Kidney (tissue), 13 donors: ENCODE measurements at regions not wholly inside any gene's neighbourhood (a gene's known extent, or its start where the extent isn't known, plus 50 kb on each side); places are given as distances from the start of the nearest gene placed in this dataset.

Experiments
- DNase-seq, 5 donors: peaks; one replicate each; pipeline ENCODE4 v3.0.0-alpha.2; 2013 to 2020
- FAIRE-seq: peaks from 2 replicates; lab custom pipeline; 2012; peaks lifted over from hg19 to GRCh38; lab: Jason Lieb, UNC
- H3K27ac ChIP-seq, 2 donors: one replicate each; pipeline ENCODE4 v1.7.0; 2013; ENCODE audit warnings: low read depth in 2 of 2, low read length in 2 of 2, inconsistent platforms in 1 of 2
- H3K27me3 ChIP-seq: one replicate; pipeline ENCODE4 v1.7.1; 2013; ENCODE audit warnings: low read length, inconsistent platforms; ENCODE audit not compliant: control insufficient read depth, insufficient read depth
- H3K36me3 ChIP-seq, 3 donors: one replicate each; pipeline versions ENCODE4 v1.7.0 to v1.7.1; 2013; ENCODE audit warnings: low read length in 3 of 3, control low read depth in 1 of 3, inconsistent platforms in 1 of 3; ENCODE audit not compliant: insufficient read depth in 3 of 3, control insufficient read depth in 2 of 3
- H3K4me1 ChIP-seq, 3 donors: one replicate each; pipeline versions ENCODE4 v1.7.0 to v1.7.1; 2013; ENCODE audit warnings: low read length in 3 of 3, inconsistent platforms in 1 of 3, low read depth in 1 of 3; ENCODE audit not compliant: control insufficient read depth in 2 of 3, insufficient read depth in 2 of 3
- H3K4me3 ChIP-seq, 3 donors: one replicate each; pipeline versions ENCODE4 v1.7.0 to v1.8.1; 2013; ENCODE audit warnings: low read length in 3 of 3, control low read depth in 1 of 3, inconsistent platforms in 1 of 3
- H3K9ac ChIP-seq, 3 donors: one replicate each; pipeline versions ENCODE4 v1.7.0 to v1.7.1; 2013; ENCODE audit warnings: low read length in 3 of 3, control low read depth in 1 of 3, inconsistent platforms in 1 of 3
- H3K9me3 ChIP-seq, 3 donors: one replicate each; pipeline versions ENCODE4 v1.7.0 to v1.7.1; 2013; ENCODE audit warnings: low read length in 3 of 3, control low read depth in 1 of 3, inconsistent platforms in 1 of 3; ENCODE audit not compliant: control insufficient read depth in 2 of 3, insufficient read depth in 1 of 3
- CTCF ChIP-seq: IDR thresholded peaks from 3 replicates; pipeline ENCODE4 v1.5.1; 2012; ENCODE audit warnings: mild to moderate bottlenecking, moderate library complexity, borderline replicate concordance; ENCODE audit not compliant: insufficient read depth; ENCODE audit errors: extremely low read depth
- intact Hi-C: fragments of 100-400 bp; cut with DNase I; formaldehyde crosslinking; loops from one replicate; pipeline ENCODE4 v1.11.1; 2022
- donor health status: control.
- donor health status: control.
- donor health status: control.
- donor health status: control.
- donor health status: control.
- donor health status: DM: yes; HTN: yes; CAD: no.
- donor health status: Normal renal cell carcinoma (clear cell type).

DNA sequence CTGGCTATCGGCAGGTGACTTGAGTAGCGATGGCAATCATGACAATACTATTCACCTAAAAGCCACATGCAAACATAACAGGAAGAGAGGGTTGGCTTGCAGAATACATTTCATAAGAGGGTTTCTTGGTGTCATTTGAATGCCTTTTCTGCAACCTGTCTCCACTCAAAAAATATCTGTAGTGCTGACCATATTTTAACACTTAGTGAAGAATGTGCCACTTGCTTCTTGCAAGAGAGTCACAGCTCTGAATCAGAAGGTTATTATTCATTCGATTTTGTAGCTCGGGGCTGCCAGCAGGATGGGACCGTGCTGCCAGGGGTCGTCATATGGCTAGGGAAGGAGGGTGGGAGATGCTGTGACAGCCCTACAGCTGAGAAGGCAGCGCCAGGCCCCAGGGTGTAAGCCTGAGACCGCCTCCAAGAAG lies 152.0 kb upstream of the PITRM1 start:
- Histone ChIP-seq H3K4me1 (no peaks in the 10 kb centered on the region), H3K36me3 (no peaks in the 10 kb centered on the region), H3K27ac (no peak overlapping the region), H3K9ac (no peak overlapping the region), H3K4me3 (no peak overlapping the region), H3K9me3 (peaks cover 0 to 2% (median 0%) of the 10 kb centered on the region in 3 donors), H3K27me3 (no peaks in the 10 kb centered on the region)
- DNase-seq (no peak), FAIRE-seq (no peak)
- intact Hi-C loops = no loop called here
- TF ChIP-seq CTCF = no peak

GRCh38 chr10:3323865-3324498 lies 151.4 kb upstream of the PITRM1 start:
- no peak for DNase-seq

GRCh38 chr10:3321123-3321522 lies 148.5 kb upstream of the PITRM1 start:
- H3K36me3 ChIP-seq = no peaks in the 10 kb centered on the region
- no peak for FAIRE-seq
- no peak overlapping the region for H3K4me3 ChIP-seq
- H3K9ac ChIP-seq = no peak overlapping the region
- no peak overlapping the region for H3K27ac ChIP-seq
- no peak for TF ChIP-seq CTCF
- no peaks in the 10 kb centered on the region for H3K27me3 ChIP-seq
- intact Hi-C loops = no loop called here
- no peak for DNase-seq
- H3K4me1 ChIP-seq = no peaks in the 10 kb centered on the region
- H3K9me3 ChIP-seq = peaks cover 0 to 2% (median 0%) of the 10 kb centered on the region in 3 donors

More at GRCh38 chr10:3323865-3324498, 151.4 kb upstream of the PITRM1 start:
- FAIRE-seq = no peak
- Histone ChIP-seq H3K27ac (no peak overlapping the region), H3K4me3 (no peak overlapping the region), H3K4me1 (no peaks in the 10 kb centered on the region), H3K36me3 (no peaks in the 10 kb centered on the region), H3K27me3 (no peaks in the 10 kb centered on the region), H3K9ac (no peak overlapping the region), H3K9me3 (peaks cover 0 to 2% (median 0%) of the 10 kb centered on the region in 3 donors)
- intact Hi-C loops = no loop called here
- no peak for TF ChIP-seq CTCF
